GM19025 (cell line): ENCODE measurements at regions not wholly inside any gene's neighbourhood (a gene's known extent, or its start where the extent isn't known, plus 50 kb on each side); places are given as distances from the start of the nearest gene placed in this dataset.
"Not testable (repeated sequence)": the region's sequence is repeated elsewhere in the genome, so short reads cannot be mapped to it uniquely, and the experiment has no call there.

Experiments used
- ATAC-seq: cut with Tn5 transposase; IDR thresholded peaks from one replicate; pipeline ENCODE4 v1.9.1; 2021; ENCODE audit warnings: mild to moderate bottlenecking, low read depth, moderate library complexity; ENCODE audit not compliant: unreplicated experiment

- ATAC-seq, result no peak
Observed at GRCh38 chr1:116850436-116850835, 59.3 kb upstream of the PTGFRN start.

DNA sequence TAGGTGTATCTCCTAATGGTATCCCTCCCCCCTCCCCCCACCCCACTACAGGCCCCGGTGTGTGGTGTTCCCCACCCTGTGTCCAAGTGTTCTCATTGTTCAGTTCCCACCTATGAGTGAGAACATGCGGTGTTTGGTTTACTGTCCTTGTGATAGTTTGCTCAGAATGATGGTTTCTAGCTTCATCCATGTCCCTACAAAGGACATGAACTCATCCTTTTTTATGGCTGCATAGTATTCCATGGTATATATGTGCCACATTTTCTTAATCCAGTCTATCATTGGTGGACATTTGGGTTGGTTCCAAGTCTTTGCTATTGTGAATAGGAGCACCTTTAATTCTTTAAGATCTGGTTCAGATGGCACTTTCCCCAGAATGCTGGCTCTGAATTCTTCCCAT lies 58.5 kb upstream of the PTGFRN start:
- ATAC-seq, result not testable (repeated sequence)

- ATAC-seq, result no peak
Observed at GRCh38 chr1:116851846-116852245, 57.9 kb upstream of the PTGFRN start.

DNA sequence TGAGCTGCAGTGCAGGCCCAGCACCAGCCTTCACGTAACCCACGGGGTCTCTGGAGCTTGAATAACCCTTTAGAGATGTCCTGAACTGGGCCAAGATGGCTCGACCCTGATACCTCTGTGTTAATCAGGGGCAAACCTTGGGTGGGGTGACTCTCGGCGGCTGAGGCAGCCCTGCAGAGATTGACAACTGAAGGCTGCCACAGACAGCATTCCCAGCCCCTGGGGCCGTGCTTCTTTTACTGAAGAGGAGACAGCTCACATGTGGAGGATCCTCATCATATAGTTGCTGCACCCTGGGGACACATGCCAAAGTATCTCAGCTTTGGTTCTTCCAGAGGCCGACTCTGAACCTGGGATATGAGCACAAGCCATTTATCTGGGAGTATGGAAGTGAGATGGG lies 57.3 kb upstream of the PTGFRN start:
- ATAC-seq, result no peak

DNA sequence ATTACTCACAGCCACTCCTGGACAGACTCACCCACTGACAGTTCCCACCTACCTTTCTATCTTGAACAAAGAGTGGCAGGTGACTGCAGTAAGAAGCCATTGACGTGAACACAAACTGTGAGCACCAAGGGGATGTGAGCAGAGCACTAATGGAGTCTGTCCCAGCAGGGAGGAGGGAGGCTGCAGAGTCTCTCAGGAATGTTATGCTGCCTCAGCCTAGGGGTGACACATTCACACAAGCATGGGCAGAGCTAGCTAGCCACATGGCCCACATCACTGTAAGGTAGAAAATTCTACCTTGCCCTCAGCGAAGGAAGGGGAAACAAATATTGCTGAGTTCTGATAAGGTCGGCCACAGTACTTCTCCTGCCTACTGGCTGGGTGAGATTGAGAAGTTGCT lies 56.8 kb upstream of the PTGFRN start:
- ATAC-seq, result no peak

- ATAC-seq, result no peak
Observed at GRCh38 chr1:116853680-116854402, 55.9 kb upstream of the PTGFRN start.

- no peak for ATAC-seq
Observed at GRCh38 chr1:116854403-116854690, 55.4 kb upstream of the PTGFRN start.

GRCh38 chr1:116854716-116855115 lies 55.0 kb upstream of the PTGFRN start:
- ATAC-seq, result no peak

GRCh38 chr1:116855191-116855619 lies 54.5 kb upstream of the PTGFRN start:
- ATAC-seq, result no peak

DNA sequence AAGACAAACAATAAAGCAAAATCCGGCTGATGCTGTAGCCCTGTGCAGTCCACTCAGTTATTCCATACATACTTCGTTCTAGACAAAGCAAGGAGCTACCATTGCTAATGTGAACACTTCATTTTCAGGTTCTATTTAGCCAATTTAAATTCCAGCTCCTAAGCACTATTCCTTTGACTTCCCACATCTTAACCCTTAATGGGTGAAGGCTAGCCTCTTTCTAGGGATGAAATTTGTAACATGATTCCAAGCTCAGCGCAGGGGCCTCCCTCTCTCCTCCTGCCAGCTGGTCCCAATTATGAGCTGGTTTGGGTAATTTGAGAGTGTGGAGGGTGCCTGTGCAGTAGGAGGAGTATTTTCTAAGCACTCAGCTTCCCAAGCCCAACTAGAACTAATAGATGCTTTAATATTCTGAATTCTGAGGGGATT lies 53.9 kb upstream of the PTGFRN start:
- ATAC-seq, result no peak

DNA sequence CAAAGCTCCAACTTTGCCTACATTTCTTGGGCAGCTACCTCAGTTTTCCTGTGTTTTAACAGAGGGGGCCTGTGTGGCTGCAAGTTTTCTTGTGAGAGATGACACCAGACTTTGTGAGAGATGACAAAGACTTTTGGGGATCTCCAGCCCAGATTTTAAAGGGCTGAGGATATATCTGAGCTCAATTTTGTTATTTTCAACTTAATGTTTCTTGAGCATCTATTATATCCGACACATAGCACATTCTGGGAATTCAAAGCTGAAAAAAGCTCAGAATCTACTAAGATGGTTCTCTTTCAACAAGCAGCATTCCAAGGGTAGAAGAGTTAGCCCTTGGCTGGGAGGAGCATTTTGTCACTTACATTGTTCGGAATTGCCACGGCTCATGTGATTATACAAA lies 53.4 kb upstream of the PTGFRN start:
- ATAC-seq, result no peak

DNA sequence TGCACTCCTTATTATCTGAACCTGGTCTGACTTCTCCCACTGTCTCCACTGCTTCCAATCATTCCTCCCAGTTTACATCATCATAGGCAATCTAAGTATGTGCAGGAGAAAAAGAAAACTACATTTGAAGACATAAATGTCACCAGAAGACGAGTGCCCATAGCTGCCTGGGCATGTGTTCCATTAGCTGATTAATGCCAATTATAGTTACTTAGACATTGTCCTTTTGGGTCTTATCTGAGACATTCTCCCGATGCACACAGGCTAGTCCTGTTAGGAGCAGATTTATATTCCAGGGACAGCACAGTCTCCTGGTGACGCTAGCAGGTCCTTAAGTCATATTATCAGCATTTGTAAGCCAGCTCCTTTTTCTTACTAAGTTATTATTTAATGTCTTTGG lies 52.6 kb upstream of the PTGFRN start:
- no peak for ATAC-seq
